NCI-H2107 (cell line): ENCODE measurements at regions not wholly inside any gene's neighbourhood (a gene's known extent, or its start where the extent isn't known, plus 50 kb on each side); places are given as distances from the start of the nearest gene placed in this dataset.

Experiments
- DNase-seq: peaks from one replicate; lab custom pipeline; 2025; lab: John Stamatoyannopoulos, UW

DNA sequence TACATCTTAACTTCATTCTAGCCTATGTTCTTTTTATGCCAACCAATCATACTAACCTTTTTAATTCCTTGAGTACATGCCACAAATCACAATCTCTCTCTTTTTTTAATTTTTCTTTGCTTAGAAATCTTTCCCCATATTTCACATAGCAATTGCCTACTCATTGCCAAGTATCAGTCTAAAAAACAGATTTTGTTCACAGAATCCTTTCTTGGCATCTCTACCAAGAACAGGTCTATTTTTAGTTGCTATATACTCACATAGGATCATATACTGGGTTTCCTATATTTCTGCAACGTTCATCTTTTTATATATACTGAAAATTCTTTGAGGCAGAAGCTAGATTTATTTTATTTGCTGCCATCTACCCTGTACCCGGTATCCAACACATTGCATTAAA is 292.1 kb downstream of the GASK1B start:
- DNase-seq = no peak

DNA sequence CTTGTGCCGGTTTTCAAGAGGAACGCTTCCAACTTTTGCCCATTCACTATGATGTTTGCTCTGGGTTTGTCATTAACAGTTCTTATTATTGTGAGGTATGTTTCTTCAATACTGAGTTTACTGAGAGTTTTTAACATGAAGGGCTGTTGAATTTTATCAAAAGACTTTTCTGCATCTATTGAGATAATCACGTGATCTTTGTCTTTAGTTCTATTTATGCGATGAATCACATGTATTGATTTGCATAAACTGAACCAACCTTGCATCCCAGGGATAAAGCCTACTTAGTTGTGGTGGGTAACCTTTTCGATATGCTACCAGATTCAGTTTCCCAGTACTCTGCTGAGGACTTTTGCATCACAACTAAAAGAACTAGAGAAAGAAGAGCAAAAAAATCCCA is 318.0 kb downstream of the GASK1B start:
- DNase-seq = no peak

DNA sequence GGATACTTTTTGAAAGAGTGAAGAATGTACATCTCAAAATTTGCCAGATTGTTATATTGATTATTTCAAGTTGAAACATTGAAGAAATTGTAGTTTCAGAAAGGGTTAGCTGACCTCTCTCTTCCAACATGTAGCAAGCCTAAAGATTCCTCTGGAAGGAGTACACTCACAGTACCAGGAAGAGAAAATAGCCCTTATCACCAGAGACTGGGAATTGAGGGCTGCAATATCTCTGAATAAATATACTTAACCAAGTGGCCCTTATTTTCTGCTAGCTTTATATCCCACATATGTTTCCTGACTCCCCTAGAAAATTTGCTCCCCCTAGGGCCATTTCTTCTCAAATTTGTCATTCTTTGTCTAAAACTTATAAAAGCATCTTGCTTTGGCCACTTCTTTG is 332.2 kb downstream of the GASK1B start:
- no peak for DNase-seq

DNA sequence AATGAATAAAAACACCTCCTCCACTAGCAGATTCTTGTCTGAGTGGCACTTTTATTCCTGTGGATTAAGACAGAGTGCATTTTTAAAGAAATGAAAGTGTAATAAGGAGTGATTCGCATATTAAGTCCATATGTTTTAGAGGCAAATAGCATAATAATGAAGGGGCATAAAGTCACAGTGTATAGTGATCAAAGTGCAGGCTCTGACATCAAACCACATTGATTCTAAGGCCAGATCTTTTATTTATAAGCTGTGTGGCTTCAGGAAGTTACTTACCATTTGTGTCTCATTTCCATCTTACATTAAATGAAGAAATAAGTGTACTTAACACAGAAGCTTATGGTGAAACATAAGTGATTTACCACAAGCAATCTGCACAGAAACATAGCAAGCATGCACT is 332.8 kb downstream of the GASK1B start:
- no peak for DNase-seq

DNA sequence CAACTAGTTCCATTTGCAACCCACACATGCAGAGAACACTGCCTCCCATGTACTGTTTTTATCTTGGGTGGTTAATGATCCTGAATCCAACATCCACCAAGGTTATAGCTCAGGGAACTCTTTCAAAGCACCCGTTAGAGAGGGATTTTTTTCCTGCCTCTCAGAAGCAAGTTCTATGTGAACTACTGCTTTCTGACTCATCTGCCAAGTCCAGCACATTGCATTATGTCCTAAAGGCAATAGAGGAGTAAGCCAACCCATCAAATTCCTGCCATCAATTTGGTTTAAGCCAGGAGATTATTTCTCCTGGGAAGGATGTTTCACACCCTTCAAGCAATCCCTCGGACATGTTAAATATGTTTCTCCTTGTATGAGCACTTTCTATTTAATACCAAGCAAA is 334.5 kb downstream of the GASK1B start:
- no peak for DNase-seq

DNA sequence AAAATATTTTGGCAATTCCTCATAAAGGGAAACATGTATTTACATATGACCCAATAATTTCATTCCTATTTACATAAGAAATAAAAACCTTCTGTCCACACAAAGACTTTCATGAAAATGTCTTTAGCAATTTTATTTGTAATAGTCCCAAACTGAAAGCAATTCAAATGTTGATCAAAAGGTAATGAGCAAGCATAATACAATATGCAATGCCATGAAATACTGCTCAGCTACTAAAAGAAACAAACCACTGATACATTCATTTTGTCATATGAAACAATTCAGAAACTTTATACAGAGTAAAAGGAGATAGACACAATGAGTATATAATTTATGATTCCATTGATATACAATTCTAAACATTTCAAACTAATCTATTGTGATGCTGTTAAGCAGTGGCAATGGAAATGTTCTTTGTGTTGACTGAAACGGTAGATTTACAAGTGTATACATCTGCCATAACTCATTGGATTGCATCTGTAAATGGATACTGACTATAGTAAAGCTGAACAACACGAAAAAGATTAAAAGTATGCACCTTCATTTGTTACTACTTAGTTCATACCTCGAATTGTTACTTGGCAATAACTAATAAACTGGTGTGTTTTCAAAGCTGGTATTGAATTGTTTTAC is 335.6 kb downstream of the GASK1B start:
- no peak for DNase-seq

DNA sequence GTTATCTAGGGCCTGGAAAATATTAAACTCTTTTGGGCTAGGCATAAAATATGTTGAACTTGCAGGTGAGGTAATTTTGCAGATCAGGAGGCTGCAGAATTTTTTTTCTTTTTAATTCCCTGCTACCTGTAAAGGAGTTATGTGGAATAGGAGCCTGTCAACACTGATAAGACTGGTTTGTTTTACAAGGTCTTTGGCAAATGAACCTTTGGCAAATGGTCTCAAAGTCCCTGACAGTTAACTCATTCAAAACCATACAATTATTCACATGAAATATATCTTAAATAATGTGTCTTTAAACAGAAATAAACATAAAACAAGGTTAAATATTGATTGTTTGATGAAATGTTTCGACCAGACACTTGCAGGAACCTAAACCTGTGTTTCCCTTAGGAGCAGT is 340.2 kb downstream of the GASK1B start:
- DNase-seq = no peak

DNA sequence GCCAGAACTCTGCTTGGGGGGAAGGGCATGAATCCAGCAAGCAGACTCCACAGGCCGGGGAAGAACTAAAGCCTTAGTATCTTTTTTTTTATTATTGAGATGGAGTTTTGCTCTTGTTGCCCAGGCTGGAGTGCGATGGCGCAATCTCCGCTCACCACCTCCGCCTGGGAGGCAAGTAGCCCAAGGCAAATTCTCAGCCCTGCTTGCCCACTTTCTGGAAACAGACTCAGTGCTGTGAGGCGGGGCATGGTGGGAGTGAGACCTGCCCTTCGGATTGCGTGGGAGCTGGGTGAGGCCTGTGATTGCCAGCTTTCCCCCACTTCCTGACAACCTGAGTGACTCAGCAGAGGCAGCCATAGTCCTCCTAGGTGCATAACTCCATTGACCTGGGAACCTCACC is 348.8 kb downstream of the GASK1B start:
- no peak for DNase-seq

DNA sequence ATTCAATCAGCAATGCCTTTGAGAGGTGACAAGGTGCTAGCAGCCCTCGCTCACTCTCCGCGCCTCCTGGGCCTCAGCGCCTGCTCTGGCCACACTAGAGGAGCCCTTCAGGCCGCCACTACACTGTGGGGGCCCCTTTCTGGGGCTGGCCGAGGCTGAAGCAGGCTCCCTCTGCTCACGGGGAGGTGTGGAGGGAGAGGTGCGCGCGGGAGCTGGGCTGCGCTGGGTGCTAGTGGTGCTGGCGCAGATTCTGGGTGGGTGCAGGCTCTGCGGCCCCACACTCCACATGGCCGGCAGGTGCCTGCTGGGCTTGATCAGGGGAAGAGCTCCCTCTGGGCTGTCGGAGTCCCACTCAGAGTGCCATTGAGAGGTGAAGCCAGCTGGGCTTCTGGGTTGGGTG is 351.0 kb downstream of the GASK1B start:
- no peak for DNase-seq

DNA sequence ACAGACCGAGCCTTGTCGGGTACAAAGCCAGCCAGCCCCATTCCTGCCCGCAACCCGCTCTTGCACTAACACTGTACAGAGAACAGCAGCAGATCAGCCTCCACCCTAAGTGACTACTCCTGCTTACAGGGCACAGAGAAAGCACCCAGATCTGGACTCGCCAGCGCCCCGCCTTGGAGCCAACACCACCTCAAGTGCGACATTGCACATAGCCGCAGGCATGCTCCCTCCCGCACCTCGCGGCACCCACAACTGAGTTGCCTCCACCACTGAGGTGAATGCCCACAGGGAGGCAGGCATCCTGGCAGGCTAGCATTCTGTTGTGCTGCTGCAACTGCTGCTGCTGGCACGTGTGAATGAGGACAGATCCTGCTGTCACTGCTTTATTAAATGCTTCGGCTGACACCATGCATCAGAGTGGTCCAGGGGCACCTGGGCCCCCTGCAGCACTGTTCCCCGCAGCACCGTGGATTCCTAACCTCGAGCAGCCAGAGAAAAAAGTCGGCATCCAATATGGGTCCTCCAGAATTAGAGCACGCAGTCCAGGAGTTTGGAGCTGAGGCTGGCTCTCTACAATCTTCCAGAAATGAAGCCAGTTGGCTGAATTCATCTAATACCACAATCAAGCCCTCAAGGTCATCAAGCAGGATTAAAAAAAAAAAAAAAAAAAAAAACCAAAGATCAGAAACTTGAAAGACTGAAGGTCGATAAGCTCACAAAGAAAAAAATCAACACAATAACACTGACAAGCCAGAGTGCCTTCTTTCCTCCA is 352.9 kb downstream of the GASK1B start:
- no peak for DNase-seq

DNA sequence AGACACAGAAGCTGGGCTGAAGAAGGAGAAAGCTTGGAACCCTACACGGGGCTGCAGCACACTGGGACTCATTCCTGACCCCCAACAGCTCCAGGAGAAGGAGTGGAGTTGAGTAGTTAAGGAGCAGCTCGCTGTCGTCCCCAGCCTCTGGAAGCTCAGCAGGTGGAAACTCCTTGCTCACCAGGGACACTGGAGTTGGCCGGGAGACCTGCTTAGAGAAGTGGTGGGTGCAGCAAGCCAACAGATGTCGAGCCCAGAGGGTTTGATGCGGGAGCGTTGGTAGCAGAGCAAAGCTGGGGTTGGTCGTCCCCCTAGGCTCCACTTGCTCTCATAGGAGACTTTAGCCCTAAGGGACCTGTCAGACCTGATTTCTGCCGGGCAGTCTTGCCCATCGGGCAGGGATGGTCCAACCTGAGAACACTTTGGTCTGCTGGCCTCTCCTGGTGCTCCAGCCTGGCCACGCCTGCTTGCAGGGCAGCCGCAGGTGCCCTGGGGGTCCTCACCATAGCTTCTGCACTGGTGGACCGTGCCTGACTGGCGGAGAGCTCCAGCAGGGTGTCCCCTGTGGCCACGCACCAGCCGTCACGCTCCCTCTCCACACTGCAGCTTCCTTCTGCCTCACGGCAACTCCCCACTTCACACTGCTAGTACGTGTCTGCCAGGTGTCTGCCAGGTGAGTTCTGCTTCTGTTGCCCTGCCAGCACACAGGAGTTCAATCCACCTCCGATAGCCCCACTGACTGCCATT is 353.7 kb downstream of the GASK1B start:
- no peak for DNase-seq

DNA sequence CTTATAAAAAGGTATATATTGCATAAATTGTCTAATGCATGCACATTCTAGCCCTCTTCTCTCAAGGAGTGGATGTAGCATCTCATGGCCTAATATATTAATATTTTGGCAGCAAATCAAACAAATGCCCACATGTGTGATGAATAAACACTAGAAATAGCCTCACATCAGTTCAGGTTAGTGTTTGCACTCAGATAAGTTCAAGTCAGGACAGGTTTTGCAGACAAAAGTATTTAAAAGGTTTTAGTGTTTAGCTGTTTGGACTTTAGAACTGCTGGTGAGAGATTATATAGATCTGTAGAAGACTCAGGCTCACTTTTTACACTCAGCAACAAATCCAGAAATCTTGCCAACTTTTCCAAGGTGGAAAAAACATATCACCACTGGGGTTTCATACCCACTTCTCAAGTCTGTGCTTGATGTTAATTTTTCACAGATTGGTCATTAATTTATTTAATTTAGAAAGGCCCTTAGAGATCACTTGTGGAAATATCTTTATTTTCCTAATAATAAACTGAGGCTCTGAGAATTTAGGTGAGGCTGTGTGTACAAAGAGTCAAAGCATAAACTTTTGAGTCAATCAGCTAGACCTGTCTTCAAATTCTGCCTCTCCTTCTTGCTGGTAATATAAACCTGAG is 362.6 kb downstream of the GASK1B start:
- DNase-seq = no peak

DNA sequence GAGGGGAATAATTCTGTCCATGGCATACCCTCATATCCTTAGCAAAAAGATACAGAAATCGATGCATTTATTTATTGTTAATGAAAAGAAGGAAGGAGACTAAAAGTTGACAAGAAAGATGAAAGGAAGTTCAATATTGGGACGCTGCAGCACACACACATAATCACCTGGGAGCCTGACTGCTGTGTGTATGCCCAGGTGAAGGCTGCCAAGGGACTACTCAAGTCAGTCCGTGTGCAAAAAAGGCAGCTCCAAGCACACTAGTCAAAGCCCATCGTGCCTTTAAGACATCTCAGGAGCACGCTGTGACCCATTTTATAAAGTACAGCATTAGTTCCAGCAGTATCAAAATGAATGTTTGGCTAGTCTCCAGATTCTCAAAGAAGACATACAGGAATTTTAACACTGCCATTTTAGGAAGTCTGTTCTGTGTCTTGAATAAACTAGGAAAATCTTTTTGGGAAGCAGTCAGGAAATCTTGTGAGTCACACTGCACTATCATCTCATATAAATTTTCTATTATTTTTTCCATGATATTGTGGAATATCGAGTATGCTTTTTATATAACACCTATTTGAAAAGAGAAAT is 363.9 kb downstream of the GASK1B start:
- DNase-seq = no peak

DNA sequence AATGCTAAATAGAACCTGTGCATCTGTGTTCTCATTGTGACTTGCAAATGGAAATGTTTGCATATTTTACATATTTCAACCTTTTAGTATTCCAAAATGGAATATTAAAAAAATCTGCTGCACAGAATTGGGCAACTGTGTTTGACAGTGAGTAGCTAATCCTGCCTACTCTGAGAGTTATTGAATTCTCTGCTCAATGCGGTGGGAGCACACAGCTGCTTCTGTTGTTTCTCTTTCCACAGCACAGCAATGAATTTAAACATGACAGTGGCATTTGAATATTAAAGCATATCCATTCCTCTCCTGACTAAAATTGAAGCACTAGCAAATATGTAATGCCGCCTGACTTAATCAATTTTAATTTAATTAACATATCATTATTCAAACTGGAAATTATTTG is 366.6 kb downstream of the GASK1B start:
- DNase-seq = no peak

DNA sequence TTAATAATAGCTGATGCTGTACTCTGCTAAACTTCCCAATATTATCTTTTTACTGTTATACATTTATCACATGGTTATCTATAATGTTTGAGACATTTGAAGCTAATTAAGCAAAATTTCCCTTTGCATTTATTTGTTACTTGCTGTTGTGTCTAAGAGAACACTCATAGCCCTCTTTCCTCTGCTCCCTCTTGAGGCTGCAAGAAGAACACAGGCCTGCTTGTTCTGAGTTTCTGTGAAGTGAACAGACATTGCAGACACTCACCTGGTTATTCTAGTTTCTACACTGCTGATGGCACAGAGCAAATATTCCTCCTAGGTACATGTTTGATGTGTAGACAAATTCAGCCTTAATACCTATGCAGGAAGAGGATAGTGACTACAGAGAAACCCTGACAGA is 367.8 kb downstream of the GASK1B start:
- no peak for DNase-seq

DNA sequence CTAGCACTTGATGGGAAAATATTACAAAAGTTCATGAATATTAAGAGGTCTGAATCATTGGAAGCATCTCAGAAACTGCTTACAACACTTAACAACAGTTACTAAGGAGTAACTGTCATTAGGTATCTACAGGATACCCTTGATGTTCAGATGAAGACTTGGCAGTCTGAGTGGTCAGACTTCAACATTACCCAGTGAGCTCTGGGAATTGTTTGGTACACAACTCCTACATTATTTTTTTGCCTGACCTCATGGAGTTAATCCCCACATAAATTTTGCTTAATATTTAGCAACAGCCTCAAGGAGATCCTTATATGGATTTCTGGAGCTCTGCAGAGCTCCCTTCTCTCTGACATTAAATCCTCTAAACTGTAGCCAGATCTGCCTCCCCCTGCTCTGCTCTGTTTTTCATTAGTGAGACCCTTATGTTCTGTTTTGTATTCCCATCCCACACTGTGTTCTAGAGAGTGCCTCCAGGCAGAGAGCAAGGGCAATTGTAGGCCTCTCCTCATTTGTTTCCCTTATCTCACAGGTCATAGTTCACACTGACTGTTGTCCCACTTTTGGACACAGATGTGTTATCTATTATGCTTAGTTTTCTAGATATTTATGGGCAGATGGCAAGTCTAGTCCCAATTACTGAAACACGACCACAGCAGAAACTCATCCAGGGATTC is 368.8 kb downstream of the GASK1B start:
- no peak for DNase-seq

DNA sequence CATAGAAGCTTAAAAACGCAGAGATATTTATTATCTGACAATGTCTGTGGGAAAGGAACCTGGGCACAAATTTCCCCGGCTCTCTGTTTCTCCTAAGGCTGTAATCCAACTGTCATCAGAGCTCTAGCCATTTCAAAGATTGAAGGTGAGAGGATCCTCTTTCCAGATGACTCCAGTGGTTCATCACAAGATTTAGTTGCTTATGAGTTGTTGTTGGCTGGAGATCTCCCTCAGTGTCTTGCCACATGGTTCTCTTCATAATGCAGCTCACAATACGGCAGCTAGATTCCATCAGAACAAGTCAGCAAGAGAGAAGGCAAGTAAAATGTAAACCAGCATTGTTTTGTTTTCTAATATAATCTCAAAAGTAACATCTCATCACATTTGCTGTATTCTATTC is 369.4 kb downstream of the GASK1B start:
- no peak for DNase-seq

DNA sequence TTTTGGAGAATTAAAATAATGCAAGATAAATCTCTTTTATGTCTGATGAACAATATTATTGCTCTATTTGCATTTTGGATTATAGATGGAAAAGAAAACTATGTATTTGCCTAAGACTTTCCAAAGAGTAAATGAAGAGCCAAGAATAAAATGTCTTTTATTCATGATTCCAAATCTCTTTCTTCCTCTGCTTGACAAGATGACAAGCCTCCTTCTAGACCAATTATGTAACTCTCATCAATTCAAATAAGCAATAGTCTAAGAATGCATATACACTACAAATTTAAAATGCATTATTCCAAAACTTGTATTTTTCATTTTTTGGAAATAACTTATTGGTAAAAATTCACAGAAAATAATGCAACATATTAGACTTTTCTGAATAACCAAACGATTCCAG is 377.3 kb downstream of the GASK1B start:
- DNase-seq = no peak

DNA sequence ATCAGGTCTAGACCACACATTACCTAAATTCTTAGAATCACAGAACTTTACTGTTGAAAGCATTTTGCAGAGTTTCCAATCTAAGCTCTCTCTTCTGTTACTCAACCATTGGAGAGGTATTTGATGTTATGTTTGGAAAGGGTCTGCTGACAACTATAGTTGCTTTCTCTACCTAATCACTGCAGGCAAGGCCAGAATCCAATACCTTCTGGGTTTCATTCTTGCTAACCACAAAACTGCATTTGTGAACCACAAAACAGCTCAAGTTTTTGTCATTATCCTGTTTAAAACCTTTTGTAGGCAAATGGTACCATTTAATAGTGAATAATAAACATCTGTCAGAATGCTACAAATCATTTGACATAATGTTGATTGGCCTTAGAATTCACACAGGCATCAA is 380.1 kb downstream of the GASK1B start:
- no peak for DNase-seq

DNA sequence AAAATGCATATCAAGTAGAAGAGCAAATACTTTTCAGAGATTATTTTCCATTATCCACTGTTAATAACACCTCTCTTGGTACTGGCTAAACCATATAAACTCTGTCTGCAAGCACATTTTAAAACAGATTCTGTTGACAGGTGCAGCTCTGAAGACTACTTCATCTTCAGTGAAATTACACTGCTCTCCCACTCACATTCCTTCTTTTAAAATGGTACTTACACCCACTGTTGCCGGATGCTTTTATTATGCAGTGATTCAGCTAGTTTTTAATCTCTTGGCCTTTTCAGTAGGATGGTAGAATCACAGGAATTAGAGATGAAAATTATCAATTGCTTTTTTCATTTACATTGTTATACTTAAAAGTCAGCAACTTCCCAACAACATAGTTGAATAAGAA is 381.6 kb downstream of the GASK1B start:
- no peak for DNase-seq

DNA sequence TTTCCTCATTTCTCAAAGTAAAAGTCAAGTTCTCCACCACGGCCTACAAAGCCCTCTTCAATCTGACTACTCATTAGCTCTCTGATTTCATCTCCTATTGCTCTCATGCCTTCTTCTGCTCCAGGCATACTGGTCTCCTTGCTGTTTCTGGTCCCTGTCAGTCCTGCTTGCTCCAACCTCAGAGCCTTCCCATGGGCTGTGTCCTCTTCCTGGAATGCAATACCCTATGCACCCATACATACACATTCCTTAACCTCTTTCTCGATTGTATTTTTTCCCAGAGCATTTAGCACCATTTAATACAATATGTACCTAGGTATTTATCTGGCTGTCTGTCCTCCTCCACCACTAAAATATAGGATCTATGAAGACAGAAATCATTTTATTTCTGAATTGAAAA is 385.2 kb downstream of the GASK1B start:
- no peak for DNase-seq

DNA sequence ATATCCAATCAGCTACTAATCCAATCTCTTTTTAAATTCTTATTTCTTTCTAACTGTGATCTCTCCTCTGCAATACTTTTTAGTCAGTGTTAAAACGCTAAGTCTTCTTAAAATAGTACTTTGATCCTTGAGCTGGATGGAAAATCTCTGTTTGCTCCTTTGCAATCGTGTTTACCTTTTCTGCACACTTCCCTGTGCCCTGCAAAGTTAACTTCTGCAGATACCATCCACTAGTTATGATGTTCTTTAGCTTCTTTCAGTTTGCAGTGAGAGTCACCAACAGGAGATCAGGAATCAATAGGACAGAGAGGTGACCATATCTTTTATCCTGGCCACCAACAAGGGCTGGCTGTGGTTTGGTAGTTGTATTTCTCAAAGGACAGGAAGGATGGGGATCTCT is 391.5 kb downstream of the GASK1B start:
- DNase-seq = no peak
